K562 (cell line): ENCODE measurements at regions not wholly inside any gene's neighbourhood (a gene's known extent, or its start where the extent isn't known, plus 50 kb on each side); places are given as distances from the start of the nearest gene placed in this dataset.

ENCODE experiments used
- E2F8 ChIP-seq: fragments of 450-650 bp; IDR thresholded peaks from 2 replicates; pipeline ENCODE4 v1.7.1; 2018; ENCODE audit warnings: mild to moderate bottlenecking, low read depth; ENCODE audit not compliant: partially characterized antibody
- ESRRB ChIP-seq: fragments of 250-450 bp; sonication (Bioruptor Pico); IDR thresholded peaks from 2 replicates; pipeline ENCODE4 v1.5.0; 2020; ENCODE audit warnings: mild to moderate bottlenecking, moderate library complexity, borderline replicate concordance
- FOSL1 ChIP-seq: fragments of 200-800 bp; sonication (Bioruptor generic); conservative IDR thresholded peaks from 2 replicates; pipeline ENCODE4 v1.6.1; 2016; ENCODE audit warnings: missing genetic modification characterization, missing compliant biosample characterization
- HNRNPL ChIP-seq: fragments of 200-400 bp; formaldehyde crosslinking; IDR thresholded peaks from 2 replicates; pipeline ENCODE4 v1.6.1; 2017; ENCODE audit warnings: low read depth, mild to moderate bottlenecking, low read length
- MAFK ChIP-seq: IDR thresholded peaks from 2 replicates; pipeline ENCODE4 v1.6.1; 2011; ENCODE audit warnings: low read length, improper control_type of control experiment
- NFRKB ChIP-seq: fragments of 450-650 bp; IDR thresholded peaks from 2 replicates; pipeline ENCODE4 v1.6.1; 2016; ENCODE audit warnings: low read depth
- RBM15 ChIP-seq: fragments of 200-400 bp; formaldehyde crosslinking; IDR thresholded peaks from 2 replicates; pipeline ENCODE4 v1.6.1; 2018; ENCODE audit warnings: mild to moderate bottlenecking, low read length, moderate library complexity; ENCODE audit not compliant: insufficient read depth
- RBM25 ChIP-seq: fragments of 200-400 bp; formaldehyde crosslinking; IDR thresholded peaks from 2 replicates; pipeline ENCODE4 v1.6.1; 2018; ENCODE audit warnings: low read length, low read depth, moderate library complexity; ENCODE audit not compliant: severe bottlenecking
- RBM34 ChIP-seq: fragments of 200-400 bp; formaldehyde crosslinking; IDR thresholded peaks from 2 replicates; pipeline ENCODE4 v1.6.1; 2018; ENCODE audit warnings: low read length, borderline replicate concordance; ENCODE audit not compliant: insufficient read depth
- REST ChIP-seq, 2 experiments: fragments of 450-650 bp; formaldehyde crosslinking in 1 of 2; IDR thresholded peaks; 2 replicates each; pipeline versions ENCODE4 v1.4.0 to v1.6.1; 2014 to 2020; ENCODE audit warnings: mild to moderate bottlenecking in 2 of 2, borderline replicate concordance in 1 of 2, low read depth in 1 of 2
- SIN3B ChIP-seq: fragments of 450-650 bp; IDR thresholded peaks from 2 replicates; pipeline ENCODE4 v1.6.1; 2017; ENCODE audit warnings: low read depth, mild to moderate bottlenecking, moderate library complexity
- SMAD2 ChIP-seq: fragments of 150-350 bp; IDR thresholded peaks from 2 replicates; pipeline ENCODE4 v1.6.1; 2014; ENCODE audit warnings: low read depth, mild to moderate bottlenecking, low read length
- TRIM28 ChIP-seq: fragments of 450-650 bp; IDR thresholded peaks from 2 replicates; pipeline ENCODE4 v1.6.1; 2017
- ZBED1 ChIP-seq: IDR thresholded peaks from 2 replicates; pipeline ENCODE4 v1.6.1; 2014
- ZNF280B ChIP-seq: fragments of 250-450 bp; sonication (Bioruptor Pico); IDR thresholded peaks from 2 replicates; pipeline ENCODE4 v1.5.1; 2021; ENCODE audit warnings: mild to moderate bottlenecking
- ZNF316 ChIP-seq: fragments of 450-650 bp; IDR thresholded peaks from 2 replicates; pipeline ENCODE4 v1.6.1; 2016
- ZNF445 ChIP-seq: fragments of 250-450 bp; sonication (Bioruptor Pico); IDR thresholded peaks from 2 replicates; pipeline ENCODE4 v1.4.0; 2020; ENCODE audit warnings: low read depth, mild to moderate bottlenecking, moderate library complexity
- ZNF785 ChIP-seq: fragments of 250-450 bp; sonication (Bioruptor Pico); IDR thresholded peaks from 2 replicates; pipeline ENCODE4 v1.4.0; 2020; ENCODE audit warnings: mild to moderate bottlenecking

DNA sequence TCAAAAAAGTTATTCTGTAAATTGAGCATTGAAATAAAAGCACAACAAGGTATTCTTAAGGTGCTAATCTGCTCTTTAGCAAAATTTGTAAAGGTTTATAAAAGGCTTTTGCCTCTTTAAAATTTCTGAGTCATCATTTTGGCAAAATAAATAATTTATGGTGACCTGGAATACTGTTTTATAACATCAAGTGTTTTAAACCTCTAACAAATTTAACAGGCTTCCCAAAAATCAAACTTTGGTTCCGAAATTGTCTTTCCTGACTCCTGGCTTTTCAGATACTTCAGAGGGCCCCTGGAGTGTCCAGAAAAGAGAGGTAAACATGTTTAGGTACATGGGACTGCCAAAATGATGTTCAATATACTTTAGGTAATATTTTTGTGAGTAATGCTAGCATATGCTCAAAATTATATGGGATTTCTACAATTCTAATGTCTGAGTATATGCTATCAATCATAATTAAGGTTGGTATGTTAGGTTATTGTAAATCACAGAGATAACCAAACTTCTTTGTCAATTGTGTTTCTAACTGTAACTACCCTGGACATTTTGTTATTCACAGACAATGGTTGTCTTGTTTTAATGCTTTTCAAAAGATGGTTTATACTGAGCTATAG is 160.3 kb upstream of the OLIG3 start (continued):
- TF ChIP-seq ZNF785 (CRISPR knock-in tag) (no peak), ZBED1 (no peak), E2F8 (no peak), ZNF445 (CRISPR knock-in tag) (no peak), SIN3B (no peak), RBM25 (peak; percentile 71), REST (IDR thresholded peaks at IDR 0.05; ENCODE audit: borderline replicate concordance) (no peak), REST (CRISPR knock-in tag; IDR thresholded peaks at IDR 0.05; ENCODE audit: low read depth) (no peak), MAFK (peak; percentile 7; the same call in 1 of the 2 replicates), ESRRB (no peak), RBM15 (no peak), TRIM28 (peak; percentile 93), FOSL1 (0 out of 2 replicates have a peak, but pooled peaks have one; percentile 17), ZNF280B (CRISPR knock-in tag) (peak; percentile 84), HNRNPL (no peak), RBM34 (no peak), NFRKB (no peak), ZNF316 (peak; percentile 60; the same call in 1 of the 2 replicates), SMAD2 (no peak)
